OCI-LY1 (cell line): ENCODE measurements at regions not wholly inside any gene's neighbourhood (a gene's known extent, or its start where the extent isn't known, plus 50 kb on each side); places are given as distances from the start of the nearest gene placed in this dataset.

Experiments
- EZH2 ChIP-seq: fragments of 200-600 bp; sonication (generic), shearing (Covaris generic); IDR thresholded peaks from 2 replicates; pipeline ENCODE4 v1.8.0; 2017; ENCODE audit warnings: borderline replicate concordance, mixed run types, mild to moderate bottlenecking, antibody characterized with exemption, low read length, moderate library complexity, mixed read lengths
- TF ChIP-seq, protein P1 (sequence below): fragments of 200-600 bp; sonication (generic), shearing (Covaris generic); IDR thresholded peaks from 2 replicates; pipeline ENCODE4 v1.5.1; 2017; ENCODE audit warnings: mild to moderate bottlenecking, antibody characterized with exemption, low read length, moderate library complexity, mixed read lengths

DNA sequence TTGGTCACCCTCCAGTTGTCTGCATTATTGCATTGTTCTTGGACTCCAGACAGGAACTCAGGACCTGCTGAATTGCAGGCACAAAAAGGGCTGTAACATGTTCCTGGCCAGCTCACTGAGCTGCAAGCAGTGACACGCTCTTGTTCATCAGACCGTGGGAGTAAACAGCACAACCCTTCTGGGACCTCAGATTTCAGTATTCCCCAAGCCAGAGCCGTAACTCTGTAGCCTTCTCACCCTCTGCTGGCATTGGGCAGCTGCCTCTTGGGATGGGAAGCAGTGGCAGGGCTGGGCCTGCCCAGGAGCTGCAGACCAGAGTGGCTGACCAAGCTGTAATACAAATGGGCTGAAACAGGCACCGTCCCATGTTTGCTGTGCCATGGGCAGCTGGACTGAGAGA lies 607.1 kb upstream of the BCHE start:
- TF ChIP-seq, protein P1, sequence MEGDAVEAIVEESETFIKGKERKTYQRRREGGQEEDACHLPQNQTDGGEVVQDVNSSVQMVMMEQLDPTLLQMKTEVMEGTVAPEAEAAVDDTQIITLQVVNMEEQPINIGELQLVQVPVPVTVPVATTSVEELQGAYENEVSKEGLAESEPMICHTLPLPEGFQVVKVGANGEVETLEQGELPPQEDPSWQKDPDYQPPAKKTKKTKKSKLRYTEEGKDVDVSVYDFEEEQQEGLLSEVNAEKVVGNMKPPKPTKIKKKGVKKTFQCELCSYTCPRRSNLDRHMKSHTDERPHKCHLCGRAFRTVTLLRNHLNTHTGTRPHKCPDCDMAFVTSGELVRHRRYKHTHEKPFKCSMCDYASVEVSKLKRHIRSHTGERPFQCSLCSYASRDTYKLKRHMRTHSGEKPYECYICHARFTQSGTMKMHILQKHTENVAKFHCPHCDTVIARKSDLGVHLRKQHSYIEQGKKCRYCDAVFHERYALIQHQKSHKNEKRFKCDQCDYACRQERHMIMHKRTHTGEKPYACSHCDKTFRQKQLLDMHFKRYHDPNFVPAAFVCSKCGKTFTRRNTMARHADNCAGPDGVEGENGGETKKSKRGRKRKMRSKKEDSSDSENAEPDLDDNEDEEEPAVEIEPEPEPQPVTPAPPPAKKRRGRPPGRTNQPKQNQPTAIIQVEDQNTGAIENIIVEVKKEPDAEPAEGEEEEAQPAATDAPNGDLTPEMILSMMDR: no peak
- TF ChIP-seq EZH2: no peak
